GM11168 (cell line): ENCODE measurements at regions not wholly inside any gene's neighbourhood (a gene's known extent, or its start where the extent isn't known, plus 50 kb on each side); places are given as distances from the start of the nearest gene placed in this dataset.

Experiments
- in situ Hi-C: fragments of 300-500 bp; cut with MboI; formaldehyde crosslinking; loops from one replicate; pipeline ENCODE4 v1.12.0; 2022; ENCODE audit warnings: low sequenced_read_pairs; ENCODE audit not compliant: unreplicated experiment

GRCh38 chr5:112687306-112687705, 50.4 kb upstream of the APC start:
- in situ Hi-C loops, result no loop called here
